Tibial nerve (tissue), 4 donors: ENCODE measurements at regions not wholly inside any gene's neighbourhood (a gene's known extent, or its start where the extent isn't known, plus 50 kb on each side); places are given as distances from the start of the nearest gene placed in this dataset.

ENCODE experiments used
- EP300 ChIP-seq, 2 donors: sonication (generic); formaldehyde crosslinking; IDR thresholded peaks; one replicate each; pipeline ENCODE4 v1.6.1; 2017; ENCODE audit warnings: antibody characterized with exemption in 2 of 2, mild to moderate bottlenecking in 1 of 2
- POLR2A ChIP-seq, 2 donors: fragments of 450-650 bp; IDR thresholded peaks; one replicate each; pipeline ENCODE4 v1.6.1; 2017; ENCODE audit warnings: antibody characterized with exemption in 2 of 2, mild to moderate bottlenecking in 2 of 2, moderate library complexity in 2 of 2
- TF ChIP-seq, protein P1 (sequence below), 5 experiments: fragments of 200-600 bp in 3 of 5; fragments of 450-650 bp in 2 of 5; sonication (generic) in 3 of 5; IDR thresholded peaks; one replicate each; pipeline ENCODE4 v1.5.1; 2016 to 2019; ENCODE audit warnings: antibody characterized with exemption in 5 of 5, mild to moderate bottlenecking in 3 of 5, moderate library complexity in 2 of 5

GRCh38 chr9:73327149-73327548 lies 175.5 kb downstream of the ANXA1 start:
- TF ChIP-seq, protein P1, sequence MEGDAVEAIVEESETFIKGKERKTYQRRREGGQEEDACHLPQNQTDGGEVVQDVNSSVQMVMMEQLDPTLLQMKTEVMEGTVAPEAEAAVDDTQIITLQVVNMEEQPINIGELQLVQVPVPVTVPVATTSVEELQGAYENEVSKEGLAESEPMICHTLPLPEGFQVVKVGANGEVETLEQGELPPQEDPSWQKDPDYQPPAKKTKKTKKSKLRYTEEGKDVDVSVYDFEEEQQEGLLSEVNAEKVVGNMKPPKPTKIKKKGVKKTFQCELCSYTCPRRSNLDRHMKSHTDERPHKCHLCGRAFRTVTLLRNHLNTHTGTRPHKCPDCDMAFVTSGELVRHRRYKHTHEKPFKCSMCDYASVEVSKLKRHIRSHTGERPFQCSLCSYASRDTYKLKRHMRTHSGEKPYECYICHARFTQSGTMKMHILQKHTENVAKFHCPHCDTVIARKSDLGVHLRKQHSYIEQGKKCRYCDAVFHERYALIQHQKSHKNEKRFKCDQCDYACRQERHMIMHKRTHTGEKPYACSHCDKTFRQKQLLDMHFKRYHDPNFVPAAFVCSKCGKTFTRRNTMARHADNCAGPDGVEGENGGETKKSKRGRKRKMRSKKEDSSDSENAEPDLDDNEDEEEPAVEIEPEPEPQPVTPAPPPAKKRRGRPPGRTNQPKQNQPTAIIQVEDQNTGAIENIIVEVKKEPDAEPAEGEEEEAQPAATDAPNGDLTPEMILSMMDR (IDR thresholded peaks at IDR 0.05), result no peak
- TF ChIP-seq POLR2A (IDR thresholded peaks at IDR 0.05), result no peak
- no peak for TF ChIP-seq EP300 (IDR thresholded peaks at IDR 0.05)
